CD4-positive, alpha-beta T cell treated with Interleukin-10 for 1 hour (primary cell): ENCODE measurements at regions not wholly inside any gene's neighbourhood (a gene's known extent, or its start where the extent isn't known, plus 50 kb on each side); places are given as distances from the start of the nearest gene placed in this dataset.
"Not testable (repeated sequence)": the region's sequence is repeated elsewhere in the genome, so short reads cannot be mapped to it uniquely, and the experiment has no call there.

ENCODE experiments used
- DNase-seq: peaks from one replicate; pipeline ENCODE4 v3.0.0-alpha.2; 2020

DNA sequence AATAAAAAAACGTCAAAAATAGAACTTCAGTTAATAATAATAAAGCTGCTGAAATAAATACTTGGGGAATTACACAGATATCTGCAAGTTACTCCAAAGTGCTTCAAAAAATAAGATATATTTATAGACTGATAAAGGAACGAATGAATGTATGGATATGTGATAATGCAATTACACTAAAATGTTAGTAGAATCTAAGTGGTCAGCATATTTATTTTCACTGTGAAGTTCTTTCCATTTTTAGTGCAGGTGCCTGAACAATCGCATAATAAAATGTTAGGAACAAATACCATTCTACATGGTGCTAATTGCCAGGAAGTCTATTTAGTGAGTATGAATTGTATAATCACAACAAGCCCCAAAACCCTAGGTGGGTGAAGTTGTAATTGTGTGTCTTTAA is 169.6 kb upstream of the RGPD4 start:
- DNase-seq, result no peak

DNA sequence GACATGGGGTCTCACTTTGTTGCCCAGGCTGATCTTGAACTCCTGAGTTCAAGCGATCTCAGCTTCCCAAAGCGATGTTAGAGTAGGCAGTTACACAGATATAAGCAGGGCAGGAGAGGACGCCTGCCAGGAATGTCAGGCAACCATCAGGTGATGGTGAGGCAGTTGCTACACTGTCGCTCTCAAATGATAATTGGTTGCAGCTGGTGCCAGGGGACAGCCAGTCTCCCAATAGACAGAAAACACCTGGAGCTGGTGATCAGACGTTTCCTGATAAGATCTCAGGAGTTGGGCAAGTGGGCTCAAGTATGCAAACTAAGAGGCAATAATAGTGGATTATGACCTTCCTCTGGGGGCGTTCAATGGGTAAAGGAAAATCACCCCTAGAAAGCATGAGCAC is 163.1 kb upstream of the RGPD4 start:
- no peak for DNase-seq

DNA sequence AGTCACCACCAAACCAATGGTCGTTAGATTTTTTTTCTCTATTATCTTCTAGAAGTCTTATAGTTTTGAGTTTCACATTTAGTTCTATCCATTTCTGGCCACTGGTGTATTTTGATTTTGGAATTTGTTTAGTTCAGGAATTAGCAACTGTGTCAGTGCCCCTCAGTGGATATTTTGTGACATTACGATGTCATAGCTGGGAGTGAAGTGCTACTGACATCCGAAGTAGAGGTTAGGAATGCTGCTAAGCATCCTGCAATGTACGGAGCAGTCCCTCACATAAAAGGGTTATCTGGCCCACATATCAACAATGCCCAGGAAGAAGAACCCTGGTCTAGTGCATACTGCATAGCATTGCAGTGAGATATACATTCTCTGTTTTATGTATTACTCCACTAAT is 157.4 kb upstream of the RGPD4 start:
- no peak for DNase-seq

DNA sequence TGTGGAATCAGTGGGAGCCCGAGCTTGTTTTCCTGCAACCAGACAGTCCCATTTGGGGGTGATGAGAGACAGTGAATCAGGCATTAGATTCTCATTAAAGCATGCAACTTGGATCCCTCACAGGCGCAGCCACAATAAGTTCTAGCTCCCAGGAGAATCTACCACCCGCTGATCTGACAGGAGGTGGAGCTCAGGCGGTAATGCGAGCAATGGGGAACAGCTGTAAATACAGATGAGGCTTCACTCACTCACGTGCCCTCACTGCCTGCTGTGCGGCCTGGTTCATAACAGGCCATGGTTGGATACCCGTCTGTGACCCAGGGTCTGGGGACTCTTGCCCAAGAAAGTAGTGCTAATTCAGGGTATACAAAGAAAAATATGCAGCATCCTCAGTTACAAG is 144.8 kb upstream of the RGPD4 start:
- no peak for DNase-seq

DNA sequence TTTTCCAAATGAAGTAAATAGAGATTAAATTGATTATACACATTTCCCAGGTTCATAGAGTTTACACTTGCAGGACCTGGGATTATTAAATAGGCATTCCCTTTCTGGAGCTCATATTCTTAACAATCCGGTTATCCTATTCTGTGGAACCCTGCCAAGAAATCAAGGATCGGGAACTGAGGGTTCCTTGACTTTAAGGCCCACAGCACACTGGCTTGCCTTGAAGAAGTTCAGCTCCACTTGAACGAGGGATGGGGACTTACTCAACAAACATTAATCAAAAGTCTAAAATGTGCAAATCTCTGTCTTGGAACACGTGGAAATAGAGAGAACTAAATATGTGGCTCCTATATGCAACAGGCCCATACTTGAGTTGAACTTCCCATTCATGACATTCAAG is 142.3 kb upstream of the RGPD4 start:
- DNase-seq, result no peak

DNA sequence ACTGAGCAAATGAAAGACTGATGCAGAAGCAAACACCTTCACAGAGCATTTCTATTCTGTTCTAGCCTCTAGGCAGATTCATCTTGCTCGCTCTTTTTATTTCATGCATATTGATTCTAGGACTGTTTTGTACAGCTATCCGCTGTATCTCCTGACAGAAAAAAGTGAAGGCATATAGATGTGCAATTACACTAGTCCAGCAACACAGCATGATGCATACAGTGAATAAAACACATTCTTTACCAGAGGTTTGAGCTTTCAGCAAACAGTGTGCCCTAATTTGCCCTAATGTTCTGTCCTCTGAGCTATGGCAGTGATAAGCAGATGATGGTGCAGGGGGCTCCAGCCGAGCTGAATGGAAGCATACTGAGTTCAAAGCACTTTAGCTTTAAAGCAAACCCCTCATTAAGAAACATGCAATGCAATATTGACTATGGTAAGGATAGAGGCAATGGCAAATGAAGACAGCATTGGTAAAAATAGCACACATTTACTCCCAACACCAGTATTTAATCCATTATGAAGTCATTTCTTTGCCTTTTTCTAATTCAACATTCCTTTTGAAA is 141.2 kb upstream of the RGPD4 start:
- DNase-seq, result no peak

DNA sequence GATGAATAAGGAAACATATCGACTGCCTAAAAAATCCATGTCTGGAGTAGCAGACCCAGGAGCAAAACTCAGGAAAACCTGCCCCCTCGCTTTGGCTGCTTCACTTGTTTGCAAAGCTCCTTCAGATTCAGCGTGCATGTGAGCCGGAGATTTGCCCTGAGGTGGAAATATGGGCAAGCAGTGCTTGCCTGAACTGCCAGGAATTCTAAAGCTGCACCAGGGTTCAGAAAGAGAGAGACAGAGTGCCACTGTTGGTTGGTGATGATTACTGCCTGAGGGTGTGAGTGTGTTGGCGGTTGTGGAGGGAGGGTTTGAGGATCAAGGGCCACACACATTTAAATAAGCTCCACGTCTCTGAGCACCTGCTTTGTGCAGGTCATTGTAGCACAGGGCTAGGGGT is 139.6 kb upstream of the RGPD4 start:
- no peak for DNase-seq

DNA sequence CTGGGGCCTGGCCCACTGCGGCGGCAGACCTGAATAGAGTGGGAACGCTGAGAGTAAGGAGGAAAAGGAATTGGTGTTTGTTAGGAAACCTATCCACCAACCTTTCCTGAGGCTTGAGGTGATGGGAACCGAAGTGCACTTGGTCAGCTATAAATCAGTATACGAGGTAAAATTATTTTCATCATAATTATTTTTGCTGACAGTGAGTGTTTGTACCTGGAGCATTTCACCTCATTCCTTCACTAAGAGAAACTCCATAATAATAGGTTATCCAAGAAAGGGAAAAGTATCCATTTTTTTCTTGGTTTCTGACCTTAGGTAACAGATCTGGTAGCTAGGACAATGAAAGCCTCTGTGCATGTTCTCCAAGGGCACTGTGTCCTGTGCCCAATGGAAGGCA is 138.6 kb upstream of the RGPD4 start:
- DNase-seq, result no peak

DNA sequence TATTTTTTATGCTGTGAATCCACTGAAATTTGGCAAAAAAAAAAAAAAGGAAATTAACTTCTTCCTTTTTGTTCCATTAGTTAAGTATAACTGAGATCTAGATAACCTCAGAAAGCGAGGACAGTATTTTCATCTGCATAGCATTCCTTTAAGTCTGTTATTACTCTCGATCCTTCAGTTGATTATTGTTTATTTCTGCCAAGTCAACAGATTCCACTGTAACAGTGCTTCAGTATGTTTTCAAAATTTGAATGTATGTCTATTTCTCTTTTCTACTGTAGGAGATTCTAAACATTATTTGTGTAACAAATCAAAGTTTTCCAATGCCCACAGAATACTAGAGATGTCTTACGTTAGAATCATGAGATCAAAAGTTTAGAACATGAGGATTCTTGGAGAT is 133.1 kb upstream of the RGPD4 start:
- no peak for DNase-seq

DNA sequence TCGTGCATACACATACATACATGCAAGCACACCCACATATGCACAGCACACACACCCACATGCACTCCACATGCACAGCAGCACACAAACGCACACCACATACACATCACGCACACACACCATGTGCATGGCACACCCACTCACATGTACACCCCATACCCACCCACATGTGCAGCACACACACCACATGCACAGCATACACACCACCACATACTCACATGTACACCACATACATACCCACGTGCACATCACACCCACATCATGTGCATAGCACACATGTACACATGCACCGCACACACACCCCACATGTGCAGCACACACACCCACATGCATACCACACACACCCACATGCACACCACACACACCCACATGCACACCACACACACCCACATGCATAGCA is 132.0 kb upstream of the RGPD4 start:
- DNase-seq, result no peak

DNA sequence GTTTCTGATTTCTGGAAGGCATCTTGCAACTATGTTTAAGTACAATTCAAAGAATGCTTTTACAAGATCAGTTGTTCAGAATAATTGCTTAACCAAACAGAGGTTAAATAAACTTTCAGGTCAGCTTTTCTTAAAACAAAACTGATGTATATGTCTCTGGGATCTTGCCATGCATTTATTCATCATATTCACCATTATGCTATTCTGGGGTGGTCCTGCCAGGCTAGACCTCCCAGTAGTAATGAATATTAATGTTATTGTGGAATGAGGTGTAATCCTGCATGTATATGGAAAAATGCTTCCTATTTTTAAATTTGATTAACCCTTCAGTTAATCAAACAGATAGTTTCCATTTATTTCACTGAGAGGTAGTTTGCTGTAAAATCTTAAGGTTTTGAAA is 129.3 kb upstream of the RGPD4 start:
- no peak for DNase-seq

DNA sequence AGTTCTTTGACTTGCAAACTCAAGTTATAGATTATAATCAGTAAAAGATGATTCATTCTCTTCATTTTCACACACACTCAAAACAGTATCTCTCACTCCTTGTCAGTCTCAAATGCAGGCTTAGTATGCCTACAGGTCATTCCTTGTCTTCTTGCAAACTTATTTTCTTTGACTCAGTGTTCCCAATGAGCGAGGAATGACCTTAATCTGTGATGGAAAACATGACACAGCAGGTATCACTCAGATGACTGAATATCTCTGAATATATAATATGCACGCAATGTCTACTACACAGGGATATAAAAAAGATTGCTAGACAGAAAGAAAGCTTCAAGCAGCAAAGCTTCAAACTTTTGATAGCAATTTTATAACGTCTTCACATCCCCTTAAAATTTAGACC is 127.8 kb upstream of the RGPD4 start:
- DNase-seq, result no peak

DNA sequence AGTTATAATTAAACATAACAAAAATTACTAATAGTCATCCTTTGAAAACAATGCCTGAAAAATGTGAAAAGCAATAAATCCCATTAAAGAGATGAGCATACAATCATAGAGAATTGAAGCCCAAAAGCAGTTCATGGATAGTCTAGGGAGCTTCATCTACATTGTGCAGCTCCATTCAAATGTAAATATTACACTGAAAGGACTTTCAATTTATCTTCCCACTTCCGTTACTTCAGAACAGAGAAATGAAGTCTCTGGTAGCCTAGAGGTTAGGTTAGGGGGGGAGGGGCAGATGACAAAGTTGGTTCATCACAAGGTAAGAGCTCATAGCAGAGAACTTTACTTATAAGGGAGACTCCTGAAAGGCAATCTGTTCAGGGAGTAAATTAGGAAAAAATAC is 126.6 kb upstream of the RGPD4 start:
- DNase-seq, result no peak

DNA sequence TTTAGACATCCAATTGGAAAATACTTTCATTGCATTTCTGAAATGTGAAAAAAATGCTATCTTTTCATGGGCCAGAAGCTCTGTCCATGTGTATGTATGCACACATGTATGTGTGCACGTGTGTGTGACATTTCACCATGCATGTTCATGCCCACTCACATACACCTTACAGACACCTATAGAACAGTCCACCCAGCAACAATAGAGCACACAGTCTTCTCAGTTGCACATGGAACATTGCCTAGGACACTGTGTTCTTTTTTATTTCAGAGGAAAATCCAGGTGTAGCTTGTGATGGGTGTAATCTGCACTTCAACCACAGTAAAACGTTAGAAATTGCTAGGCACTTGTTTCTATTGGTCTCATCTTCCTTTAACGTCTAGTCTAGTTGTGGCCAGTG is 114.8 kb upstream of the RGPD4 start:
- DNase-seq, result no peak

DNA sequence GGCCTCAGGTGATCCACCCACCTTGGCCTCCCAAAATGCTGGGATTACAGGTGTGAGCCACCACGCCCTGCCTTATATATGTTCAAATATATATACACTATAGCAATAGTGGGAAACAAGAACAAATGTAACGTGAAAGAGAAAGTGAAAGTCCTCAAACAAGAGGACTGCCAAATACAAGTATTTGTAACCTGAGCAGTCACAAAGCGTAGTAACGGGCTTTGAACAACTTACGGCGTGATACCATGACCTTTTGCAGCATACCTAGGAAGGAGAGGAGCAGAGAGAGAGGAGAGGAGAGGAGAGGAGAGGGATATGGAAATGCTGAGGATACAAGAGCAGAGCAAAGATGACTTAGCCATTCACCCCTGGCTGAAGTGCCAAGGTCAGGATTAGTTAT is 113.8 kb upstream of the RGPD4 start:
- DNase-seq, result peak; percentile 4

DNA sequence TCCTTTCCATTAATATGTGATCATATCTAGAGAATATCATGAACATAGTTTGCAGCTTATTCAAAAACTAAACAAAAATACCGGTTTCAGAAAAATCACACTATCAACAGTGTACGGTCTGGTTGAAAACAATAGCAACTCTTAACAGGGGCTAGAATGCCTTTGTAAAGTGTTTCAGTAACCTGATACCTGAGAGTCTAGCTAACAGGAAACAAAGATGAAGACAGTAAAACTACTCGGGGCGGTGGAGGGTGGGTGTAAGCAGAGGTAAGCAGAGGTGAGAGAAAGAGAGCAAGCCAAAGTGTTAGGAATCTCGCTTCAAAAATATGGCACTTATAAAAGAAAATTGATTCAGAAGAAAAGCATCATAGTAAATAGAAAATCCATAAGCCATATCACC is 109.0 kb upstream of the RGPD4 start:
- no peak for DNase-seq

DNA sequence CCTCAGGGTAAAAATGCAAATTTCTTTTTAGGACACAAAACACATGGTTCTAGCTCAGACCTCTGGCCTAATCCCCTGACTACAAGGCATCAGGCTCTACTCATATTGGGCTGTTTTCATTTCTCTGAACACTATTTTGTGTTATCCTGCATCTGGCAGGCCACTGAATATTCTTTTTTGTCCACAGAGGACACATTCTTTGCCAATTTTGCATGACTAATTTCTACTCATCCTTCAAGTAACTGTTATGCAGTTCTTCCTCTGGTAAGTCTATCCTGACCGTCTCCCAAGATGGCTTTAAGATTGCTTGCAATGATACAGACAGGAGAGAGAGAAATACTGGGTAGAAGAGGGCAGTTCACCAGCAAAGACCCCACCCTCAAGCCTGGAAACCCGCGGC is 107.6 kb upstream of the RGPD4 start:
- no peak for DNase-seq

DNA sequence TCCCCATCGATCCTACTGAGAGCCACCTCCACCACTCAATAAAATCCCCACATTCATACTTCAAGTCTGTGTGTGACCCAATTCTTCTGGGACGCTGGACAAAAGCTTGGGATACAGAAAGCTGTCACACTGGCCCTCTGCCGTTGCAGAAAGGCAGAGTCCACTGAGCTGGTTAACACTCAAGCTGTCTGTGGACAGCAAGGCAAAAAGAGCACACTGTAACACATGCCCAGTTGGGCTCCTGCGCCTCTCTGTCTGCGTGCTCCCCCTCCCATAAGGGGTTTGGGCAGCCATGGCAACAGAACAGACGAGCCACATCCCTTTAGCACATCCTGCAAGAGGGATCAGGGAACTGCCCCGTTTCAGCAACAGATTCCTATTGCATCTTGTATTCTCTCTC is 106.9 kb upstream of the RGPD4 start:
- DNase-seq, result no peak

DNA sequence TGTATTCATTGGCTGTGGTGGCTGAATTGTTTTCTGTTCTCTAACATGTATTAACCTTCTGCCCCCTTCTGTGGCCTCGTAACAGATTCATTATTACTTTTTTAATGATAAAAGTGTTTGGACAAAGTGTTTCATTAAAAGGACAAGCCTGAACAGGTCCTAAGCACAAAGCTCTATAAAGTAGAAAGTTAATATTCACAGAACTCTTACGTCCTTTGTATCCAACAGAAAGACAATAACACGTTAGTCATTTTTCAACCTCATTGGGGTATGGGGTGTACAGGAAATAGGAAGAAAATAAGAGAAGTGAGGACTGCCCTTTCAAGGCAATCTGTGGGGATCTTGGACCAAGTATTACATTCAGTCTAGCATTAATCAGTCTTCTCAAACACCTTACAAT is 105.5 kb upstream of the RGPD4 start:
- no peak for DNase-seq

DNA sequence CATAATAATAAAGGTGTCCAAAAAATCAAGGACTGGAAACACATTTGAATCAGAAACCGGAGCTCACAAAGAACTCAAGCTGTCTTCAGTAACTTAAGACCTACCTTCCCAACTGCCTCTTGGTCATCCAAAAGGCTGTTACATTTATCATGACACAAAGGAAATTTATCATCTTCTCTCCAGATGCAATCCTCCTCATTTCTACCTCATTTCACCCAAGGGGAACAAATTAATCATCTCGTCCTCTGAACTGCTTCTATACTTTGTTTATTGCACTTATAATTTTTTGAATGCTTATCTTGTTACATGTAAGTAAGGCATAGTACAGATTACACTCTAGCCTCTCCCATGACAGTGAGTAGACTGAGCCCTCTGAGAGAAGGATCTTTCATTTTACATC is 105.1 kb upstream of the RGPD4 start:
- DNase-seq, result no peak

DNA sequence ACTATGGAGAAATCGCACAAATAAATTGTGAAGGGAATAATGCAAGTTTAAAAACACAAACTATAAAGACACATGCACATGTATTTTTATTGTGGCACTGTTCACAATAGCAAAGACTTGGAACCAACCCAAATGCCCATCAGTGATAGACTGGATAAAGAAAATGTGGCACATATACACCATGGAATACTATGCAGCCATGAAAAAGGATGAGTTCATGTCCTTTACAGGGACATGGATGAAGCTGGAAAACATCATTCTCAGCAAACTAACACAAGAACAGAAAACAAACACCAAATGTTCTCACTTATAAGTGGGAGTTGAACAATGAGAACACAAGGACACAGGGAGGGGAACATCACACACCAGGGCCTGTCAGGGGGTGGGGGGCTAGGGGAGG is 100.9 kb upstream of the RGPD4 start:
- not testable (repeated sequence) for DNase-seq

DNA sequence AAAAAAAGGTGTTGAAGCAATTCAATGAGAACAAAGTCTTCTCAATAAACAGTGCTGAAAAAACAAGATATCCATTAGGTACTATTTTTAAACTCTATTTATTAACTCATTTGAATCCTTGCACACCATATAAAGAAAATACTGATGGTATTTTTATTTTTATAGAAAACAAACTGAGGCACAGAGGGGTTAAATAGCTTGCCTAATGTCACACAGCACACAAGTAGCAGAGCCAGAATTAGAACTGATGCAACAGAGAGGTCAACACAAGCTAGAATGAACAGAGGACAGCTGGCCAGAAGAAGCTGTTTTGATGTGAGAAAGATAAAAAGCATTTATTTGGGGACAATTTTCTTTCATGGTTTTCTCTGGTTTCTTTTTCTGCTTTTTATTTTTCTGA is 99.4 kb upstream of the RGPD4 start:
- no peak for DNase-seq

DNA sequence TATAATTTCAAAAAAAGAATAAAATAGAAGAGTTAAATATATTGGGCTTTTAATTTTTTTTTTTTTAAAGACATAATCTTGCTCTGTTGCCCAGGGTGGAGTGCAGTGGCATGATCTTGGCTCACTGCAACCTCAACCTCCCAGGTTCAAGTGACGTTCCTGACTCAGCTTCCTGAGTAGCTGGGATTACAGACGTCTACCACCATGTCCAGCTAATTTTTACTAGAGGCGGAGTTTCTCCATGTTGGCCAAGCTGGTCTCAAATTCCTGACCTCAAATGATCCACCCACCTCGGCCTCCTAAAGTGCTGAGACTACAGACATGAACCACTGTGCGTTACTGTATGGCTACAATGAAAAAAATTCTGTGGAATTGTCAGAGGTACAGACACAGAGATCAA is 98.1 kb upstream of the RGPD4 start:
- no peak for DNase-seq

DNA sequence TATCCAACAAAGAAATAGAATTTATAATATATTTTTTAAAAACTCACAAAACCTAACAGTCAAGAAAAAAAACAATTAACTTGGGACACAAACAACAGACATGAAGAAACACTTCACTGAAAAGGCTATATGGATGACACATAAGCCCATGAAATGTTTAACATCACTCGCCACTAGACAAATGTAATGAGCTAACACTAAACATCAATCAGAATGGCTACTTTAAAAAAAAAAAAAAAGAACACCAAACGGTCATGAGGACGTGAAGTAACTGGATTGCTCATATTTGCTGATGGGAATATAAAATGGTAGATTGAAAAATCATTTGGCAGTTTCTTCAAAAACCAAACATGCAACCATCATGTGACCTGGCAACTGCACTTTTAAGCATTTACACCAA is 97.3 kb upstream of the RGPD4 start:
- DNase-seq, result no peak

DNA sequence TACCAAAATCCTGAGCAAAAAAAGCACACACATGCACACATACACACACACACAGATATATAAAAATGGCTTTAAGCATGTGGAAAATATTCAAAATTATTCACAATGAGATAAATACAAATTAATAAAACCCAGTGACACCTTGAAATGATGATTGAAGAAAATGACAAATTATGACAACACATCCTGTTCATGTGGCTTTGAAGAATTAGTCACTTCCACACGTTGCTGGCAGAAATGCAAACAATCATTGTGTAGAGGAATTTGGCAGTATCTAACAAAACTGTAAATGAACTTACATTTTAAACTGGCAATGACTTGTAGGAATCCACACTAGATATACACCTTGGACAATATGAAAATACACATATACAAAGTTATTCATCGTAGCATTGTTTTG is 95.8 kb upstream of the RGPD4 start:
- DNase-seq, result no peak

DNA sequence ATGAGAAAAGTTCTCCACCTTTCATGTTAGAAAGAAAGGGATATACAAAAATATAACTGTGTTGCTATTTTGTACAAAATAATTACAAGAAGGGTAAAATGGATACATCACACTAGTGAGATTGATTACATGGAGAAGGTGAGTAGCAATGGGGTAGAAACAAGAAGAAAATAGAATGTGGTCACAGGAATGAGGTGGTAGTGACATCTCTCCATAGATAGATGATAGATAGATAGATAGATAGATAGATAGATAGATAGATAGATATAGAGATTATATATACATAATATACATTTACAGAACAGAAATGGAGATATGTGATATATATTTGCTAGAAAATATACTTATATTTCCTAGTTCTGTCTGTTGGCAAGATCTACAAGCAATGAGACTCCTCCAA is 95.3 kb upstream of the RGPD4 start:
- no peak for DNase-seq
